Stimulated activated naive CD8-positive, alpha-beta T cell treated with anti-CD3 and anti-CD28 coated beads, Interleukin-15, amount 100 ng/mL, for 72 hours (primary cell): ENCODE measurements at regions not wholly inside any gene's neighbourhood (a gene's known extent, or its start where the extent isn't known, plus 50 kb on each side); places are given as distances from the start of the nearest gene placed in this dataset.
"Not testable (repeated sequence)": the region's sequence is repeated elsewhere in the genome, so short reads cannot be mapped to it uniquely, and the experiment has no call there.

Source experiments
- ATAC-seq: fragments of 150-1000 bp; cut with Tn5 transposase; 2 replicates; pipeline ENCODE4 v1.10.0; 2021; ENCODE audit warnings: mild to moderate bottlenecking, moderate library complexity
- DNase-seq, 2 donors: peaks; one replicate each; pipeline ENCODE4 v3.0.0; 2021 to 2022
- H3K27ac Mint-ChIP-seq, 2 donors: one replicate each; pipeline ENCODE4 v1.8.0; 2022; ENCODE audit warnings: mild to moderate bottlenecking in 2 of 2, mixed read lengths in 2 of 2, moderate library complexity in 2 of 2
- H3K27me3 Mint-ChIP-seq: one replicate; pipeline ENCODE4 v1.8.0; 2022; ENCODE audit warnings: mixed read lengths
- H3K4me1 Mint-ChIP-seq: one replicate; pipeline ENCODE4 v1.8.0; 2022; ENCODE audit warnings: mild to moderate bottlenecking, mixed read lengths
- H3K4me3 Mint-ChIP-seq, 2 donors: one replicate each; pipeline ENCODE4 v1.8.0; 2022; ENCODE audit warnings: mild to moderate bottlenecking in 2 of 2, mixed read lengths in 2 of 2, moderate library complexity in 1 of 2
- H3K9me3 Mint-ChIP-seq, 2 donors: one replicate each; pipeline ENCODE4 v1.8.0; 2022; ENCODE audit warnings: mixed read lengths in 2 of 2

- no peak for ATAC-seq
- H3K9me3 Mint-ChIP-seq: peaks cover 0 to 6% of the 10 kb centered on the region in 2 donors
Measured at GRCh38 chr11:90284171-90284570, 61.3 kb upstream of the CHORDC1 start.

DNA sequence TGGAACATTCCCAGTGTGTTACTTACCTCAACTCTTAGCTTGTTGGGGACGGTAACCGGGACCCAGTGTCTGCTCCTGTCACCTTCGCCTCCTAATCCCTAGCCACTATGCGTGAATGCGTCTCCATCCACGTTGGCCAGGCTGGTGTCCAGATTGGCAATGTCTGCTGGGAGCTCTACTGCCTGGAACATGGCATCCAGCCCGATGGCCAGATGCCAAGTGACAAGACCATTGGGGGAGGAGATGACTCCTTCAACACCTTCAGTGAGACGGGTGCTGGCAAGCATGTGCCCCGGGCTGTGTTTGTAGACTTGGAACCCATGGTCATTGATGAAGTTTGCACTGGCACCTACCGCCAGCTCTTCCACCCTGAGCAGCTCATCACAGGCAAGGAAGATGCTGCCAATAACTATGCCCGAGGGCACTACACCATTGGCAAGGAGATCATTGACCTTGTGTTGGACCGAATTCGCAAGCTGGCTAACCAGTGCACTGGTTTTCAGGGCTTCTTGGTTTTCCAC lies 59.8 kb upstream of the CHORDC1 start:
- ATAC-seq, H3K4me1 Mint-ChIP-seq, H3K9me3 Mint-ChIP-seq, H3K27ac Mint-ChIP-seq, H3K4me3 Mint-ChIP-seq, DNase-seq: not testable (repeated sequence)
- peaks cover 23% of the 10 kb centered on the region for H3K27me3 Mint-ChIP-seq

More at GRCh38 chr11:90284171-90284570, 61.3 kb upstream of the CHORDC1 start:
- peaks cover 24% of the 10 kb centered on the region for H3K27me3 Mint-ChIP-seq
- H3K4me3 Mint-ChIP-seq: no peak overlapping the region
- H3K4me1 Mint-ChIP-seq: no peaks in the 10 kb centered on the region
- DNase-seq: no peak
- no peak overlapping the region for H3K27ac Mint-ChIP-seq

DNA sequence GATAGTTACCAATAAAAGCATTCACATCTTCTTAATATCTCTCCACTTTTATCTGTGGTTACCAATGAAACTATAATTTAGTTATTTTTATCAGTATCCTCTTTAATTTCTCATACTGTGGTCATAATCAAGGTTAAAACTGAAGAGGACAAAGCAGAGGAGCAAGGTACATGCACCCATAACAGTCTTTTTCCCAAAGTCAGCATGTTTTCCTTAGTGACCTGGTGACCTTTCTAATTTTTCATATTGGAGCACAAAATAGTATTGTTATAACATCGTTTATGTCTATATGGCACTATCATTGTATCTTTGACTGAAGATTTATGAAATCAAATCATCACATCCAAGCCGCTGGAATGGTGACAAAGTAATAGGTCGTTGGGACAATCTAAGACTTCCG lies 51.5 kb upstream of the CHORDC1 start:
- ATAC-seq: no peak
- DNase-seq: no peak
- Mint-ChIP-seq H3K9me3 (no peaks in the 10 kb centered on the region), H3K4me1 (no peaks in the 10 kb centered on the region), H3K27me3 (peaks cover 4% of the 10 kb centered on the region), H3K4me3 (no peak overlapping the region), H3K27ac (no peak overlapping the region)
